ENCODE measurements at regions not wholly inside any gene's neighbourhood (a gene's known extent, or its start where the extent isn't known, plus 50 kb on each side); places are given as distances from the start of the nearest gene placed in this dataset.

DNA sequence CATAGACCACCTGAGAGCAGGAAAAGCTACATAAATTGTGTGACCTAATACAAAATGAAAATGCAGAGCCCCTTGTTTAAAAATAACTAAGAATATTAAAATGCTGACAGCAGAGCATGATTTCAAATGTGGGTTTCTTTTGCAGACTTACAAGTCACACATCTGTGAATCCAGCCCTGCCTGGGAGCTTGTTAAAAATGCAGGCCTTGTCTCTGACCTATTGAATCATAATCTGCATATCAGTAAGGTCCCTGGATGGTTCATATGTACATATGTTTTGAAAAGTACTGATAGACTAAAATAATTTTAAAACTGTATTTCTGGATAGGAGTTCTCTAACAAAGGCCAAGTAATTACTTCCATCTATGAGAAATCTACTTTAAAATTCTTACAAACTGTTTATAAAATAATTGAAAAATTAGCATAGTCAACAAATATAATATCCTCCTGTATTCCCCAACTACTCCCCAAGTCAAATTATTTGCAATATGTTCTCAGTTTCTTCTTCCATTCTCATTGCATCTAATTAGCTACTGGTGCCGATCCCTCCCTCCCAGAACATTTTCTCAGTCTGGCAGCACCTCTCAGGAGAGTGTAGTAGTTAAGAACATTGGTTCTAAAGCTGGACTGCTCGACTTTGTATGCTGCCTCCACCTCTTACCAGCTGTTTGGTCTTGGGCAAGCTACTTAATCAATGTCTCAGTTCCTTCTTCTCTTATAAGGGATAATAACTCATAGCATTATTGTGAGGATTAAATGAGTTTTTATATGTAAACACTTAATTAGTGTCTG, 1040.4 kb upstream of the CDH2 start:
- no peak for DNase-seq (ENCODE audit: low spot score)
- in situ Hi-C loops (cut with HindIII; ENCODE audit: low sequenced_read_pairs) = no loop called here

DNA sequence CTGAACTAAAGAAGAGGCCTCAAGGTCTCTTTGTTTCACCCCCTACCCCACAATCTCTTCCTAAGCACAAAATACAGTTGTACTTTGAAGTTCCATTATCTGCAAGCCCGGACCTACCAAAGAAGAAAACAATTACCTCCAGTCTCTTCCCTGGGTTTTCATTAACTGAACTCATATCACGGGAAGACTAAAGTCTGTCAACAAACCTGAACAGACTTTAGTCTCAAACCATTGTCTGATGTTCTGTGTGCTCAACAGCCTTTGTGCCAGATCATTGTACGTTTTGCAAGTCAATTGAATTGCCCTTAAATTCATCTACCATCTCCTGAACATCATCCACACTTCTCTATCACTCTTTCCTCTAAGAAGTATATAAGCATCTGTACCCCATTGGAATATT, 1021.9 kb upstream of the CDH2 start:
- in situ Hi-C loops (cut with HindIII; ENCODE audit: low sequenced_read_pairs) = no loop called here

DNA sequence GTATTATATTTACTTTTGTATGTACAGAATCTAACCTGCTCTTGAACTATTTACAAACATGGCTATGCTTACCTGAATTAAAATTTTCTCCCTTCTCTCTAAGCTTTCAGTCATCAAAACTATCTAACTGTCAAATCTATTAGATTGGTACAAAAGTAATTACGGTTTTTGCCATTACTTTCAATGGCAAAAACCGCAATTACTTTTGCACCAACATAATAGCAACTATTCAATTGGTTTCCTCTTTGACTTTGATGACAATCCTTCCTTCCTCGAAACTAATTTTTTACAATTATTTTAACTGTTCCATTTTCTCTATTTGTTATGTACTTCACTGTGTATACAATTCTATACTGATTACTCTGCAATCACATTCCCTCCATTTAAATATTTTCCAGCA, 1019.4 kb upstream of the CDH2 start:
- in situ Hi-C loops (cut with HindIII; ENCODE audit: low sequenced_read_pairs) = no loop called here
- no peak for DNase-seq (ENCODE audit: low spot score)

More for the DNA sequence above, 1021.9 kb upstream of the CDH2 start:
- no peak for DNase-seq (ENCODE audit: low spot score)

DNA sequence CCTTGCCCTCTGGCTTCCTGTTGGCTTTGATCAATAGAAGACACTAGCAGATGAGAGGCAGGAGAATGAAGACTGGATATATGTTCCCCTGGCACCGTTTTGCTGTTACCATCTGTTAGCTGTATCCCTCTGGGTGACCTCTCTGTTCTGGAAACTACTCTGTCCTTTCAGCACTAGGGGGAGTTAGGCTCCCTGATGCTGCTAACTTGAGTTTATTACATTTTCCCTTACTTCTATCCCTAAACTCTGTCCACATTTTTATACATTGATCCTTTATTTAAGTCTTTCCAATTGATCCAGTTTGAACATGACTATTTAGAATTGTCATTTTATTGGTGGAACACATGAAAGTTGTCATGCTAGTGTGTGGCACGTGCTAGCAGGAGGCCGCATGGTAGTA, 1014.3 kb upstream of the CDH2 start:
- in situ Hi-C loops (cut with HindIII; ENCODE audit: low sequenced_read_pairs) = no loop called here
- DNase-seq (ENCODE audit: low spot score) = no peak

DNA sequence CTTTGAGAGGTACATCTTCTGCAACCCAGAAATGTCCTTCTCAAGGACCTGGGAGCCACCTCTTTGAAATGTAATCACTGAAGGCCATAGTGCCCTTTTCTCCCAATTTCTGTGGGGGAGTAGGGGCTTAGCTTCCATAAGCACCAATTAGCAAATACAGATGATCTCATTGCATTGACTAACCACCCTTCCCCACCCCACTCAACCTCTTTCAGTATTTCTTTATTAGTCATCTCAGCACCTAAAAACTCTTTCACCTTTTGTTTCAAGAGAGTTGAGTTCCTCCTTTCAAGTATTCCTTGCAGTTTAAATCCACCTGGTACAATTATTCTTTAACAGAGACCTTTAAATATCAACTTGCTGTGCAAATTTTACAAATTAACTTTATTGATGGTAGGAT, 1011.8 kb upstream of the CDH2 start:
- in situ Hi-C loops (cut with HindIII; ENCODE audit: low sequenced_read_pairs) = no loop called here
- DNase-seq (ENCODE audit: low spot score) = no peak

DNA sequence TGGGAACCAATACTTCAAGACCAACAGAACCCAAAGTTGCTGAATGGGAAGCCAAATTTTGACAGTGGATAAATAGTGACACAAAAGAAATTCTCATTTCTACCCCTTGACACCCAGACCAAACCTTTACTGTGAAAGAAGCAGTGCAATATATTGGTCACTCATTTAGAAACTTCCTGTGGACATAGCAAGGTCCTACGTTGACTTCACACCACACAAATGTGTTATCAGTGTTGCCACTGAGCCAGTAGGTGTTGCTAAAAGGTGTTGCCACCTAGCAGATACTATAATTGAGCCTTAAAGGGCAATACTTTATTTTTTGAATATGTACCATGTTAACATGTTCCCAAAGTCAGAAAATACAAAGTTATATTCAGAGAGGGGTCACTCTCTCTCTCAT, 1008.9 kb upstream of the CDH2 start:
- DNase-seq (ENCODE audit: low spot score) = no peak
- in situ Hi-C loops (cut with HindIII; ENCODE audit: low sequenced_read_pairs) = no loop called here

DNA sequence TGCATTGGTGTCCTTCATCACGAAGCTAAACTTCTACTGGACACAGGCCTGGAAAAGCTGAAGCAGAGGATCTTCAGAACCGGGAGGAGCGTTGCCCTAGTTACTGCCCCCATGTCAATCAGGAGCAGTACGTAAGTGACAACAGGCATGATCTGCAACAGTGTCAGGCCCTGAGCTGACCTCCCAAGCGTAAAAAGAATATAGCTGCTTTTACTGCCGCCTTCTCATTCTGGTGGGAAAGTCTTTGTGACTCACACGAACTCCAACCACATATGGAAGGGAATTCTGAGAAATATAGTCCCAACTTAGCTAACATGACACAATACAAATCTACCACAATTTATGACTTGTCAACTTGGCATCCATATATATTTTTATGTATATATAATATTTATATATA, 1007.7 kb upstream of the CDH2 start:
- DNase-seq (ENCODE audit: low spot score) = no peak
- in situ Hi-C loops (cut with HindIII; ENCODE audit: low sequenced_read_pairs) = no loop called here

DNA sequence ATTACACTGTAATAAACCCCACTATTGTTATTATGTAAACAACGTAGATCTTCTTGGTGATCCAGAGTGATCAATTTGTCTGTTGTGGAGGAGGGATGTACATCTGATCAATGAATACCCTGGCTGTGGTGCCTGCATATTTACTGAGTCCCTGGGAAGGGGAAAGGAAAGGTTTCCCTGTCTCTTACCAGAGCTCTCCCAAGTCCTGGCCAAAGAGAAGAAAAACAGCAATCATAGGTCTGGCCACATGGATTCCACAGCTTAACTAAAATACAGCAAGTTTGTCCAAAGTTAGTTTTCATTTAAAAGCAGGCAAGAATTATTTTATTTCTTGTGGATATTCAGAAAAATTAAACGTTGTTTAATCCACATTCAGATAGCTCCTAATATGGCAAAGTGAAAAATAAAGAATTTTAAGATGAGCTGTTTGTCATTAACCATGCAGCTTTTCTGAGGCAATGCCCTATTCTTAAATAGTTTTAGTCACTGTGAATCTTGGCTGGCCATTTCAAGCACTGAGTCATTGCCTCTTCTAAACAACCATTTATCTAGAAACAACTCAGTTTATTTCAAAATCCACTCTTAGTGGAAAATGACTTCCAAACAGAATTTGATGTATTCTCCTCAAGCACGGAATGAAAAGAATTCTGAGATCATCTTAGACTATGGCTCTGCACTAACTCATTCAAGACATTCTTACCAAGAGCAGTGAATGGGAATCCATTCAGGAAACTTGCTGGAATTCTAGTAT, 1004.4 kb upstream of the CDH2 start:
- in situ Hi-C loops (cut with HindIII; ENCODE audit: low sequenced_read_pairs) = no loop called here
- no peak for DNase-seq (ENCODE audit: low spot score)

DNA sequence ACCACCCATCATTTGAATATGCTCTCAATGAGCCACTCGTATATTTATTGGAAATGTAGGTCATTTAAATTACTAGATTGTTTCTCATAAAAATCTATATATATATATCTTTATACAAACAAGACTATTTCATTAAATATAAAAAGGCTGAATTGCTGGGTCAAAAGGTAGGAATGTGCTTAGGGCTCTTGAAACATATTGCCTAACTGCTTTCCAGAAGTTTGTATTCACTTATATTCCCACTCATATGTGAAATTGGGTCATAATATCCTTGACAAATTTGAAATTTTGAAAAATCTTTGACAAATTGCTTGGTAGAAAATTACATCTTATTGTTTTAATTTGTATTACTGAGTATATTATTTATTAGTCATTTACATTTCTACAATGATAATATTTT, 999.8 kb upstream of the CDH2 start:
- DNase-seq (ENCODE audit: low spot score) = no peak
- in situ Hi-C loops (cut with HindIII; ENCODE audit: low sequenced_read_pairs) = no loop called here

DNA sequence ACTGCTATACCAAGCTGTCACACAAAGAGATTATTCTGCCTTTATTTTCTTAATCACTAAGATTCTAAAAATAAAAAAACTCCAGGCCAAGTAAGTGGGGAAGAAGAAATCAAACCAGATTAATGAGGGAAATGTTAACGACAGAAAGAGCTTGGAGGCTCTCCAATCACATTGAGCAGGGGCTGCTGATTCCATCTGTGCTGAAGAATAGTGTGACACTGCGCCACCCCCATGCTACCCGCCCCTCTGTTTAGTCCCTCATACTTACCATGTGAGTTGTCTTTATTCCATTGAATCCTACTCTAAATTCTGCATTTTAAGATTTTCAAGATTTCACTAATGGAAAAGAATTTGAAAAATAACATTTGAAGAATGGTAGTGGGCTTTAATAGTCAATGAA, 998.0 kb upstream of the CDH2 start:
- DNase-seq (ENCODE audit: low spot score) = peak; percentile 3
- in situ Hi-C loops (cut with HindIII; ENCODE audit: low sequenced_read_pairs) = no loop called here

DNA sequence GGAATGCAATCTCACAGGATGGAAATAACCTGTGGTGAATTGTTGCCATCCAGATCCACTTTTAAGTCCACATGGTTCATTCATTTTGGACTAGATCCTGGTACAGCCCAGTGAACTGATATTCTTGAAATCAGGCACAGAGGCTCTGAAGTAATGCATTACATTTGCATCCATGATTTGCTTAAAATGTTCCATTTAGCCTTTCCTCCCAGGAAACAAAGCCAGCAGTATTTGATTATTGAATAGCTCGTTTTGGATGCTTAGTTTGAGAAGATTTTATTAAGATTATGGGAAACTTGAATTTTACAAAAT, 995.8 kb upstream of the CDH2 start:
- in situ Hi-C loops (cut with HindIII; ENCODE audit: low sequenced_read_pairs) = no loop called here
- DNase-seq (ENCODE audit: low spot score) = no peak

DNA sequence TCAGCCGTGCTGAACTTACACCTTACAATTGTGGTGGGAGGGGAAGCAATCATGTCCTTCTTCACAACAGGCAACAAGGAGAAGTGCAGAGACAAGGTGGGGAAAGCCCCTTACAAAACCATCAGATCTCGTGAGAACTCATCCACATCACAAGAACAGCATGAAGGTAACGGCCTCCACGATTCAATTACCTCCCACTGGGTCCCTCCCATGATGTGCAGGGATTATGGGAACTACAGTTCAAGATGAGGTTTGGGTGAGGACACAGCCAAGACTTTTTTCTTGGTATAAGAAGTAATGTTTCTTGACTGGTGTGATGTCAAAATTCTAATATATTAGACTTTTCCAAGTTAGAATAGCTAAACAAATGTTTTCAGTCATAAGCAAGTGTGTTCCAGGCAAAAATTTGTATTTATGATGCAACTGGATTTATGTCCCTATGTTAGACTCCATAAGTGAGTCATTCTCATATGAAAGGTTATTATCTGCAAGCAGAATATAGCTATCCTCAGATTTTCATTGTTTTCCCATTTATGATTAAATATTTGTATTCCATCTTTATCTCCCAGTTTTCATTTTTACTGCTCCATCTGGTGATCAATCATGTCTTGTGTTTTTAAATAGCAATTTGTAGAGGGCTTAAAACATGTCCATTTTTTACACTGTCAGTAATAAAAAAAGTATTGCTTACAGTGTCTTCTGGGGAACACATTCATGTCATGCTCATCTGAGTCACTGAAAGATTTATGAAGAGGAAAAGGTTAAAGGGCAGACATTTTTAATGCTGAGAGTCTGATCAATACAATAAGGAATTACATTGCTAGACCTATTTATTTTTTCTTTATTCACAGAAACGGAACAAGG, 995.2 kb upstream of the CDH2 start:
- DNase-seq (ENCODE audit: low spot score) = no peak
- in situ Hi-C loops (cut with HindIII; ENCODE audit: low sequenced_read_pairs) = no loop called here

DNA sequence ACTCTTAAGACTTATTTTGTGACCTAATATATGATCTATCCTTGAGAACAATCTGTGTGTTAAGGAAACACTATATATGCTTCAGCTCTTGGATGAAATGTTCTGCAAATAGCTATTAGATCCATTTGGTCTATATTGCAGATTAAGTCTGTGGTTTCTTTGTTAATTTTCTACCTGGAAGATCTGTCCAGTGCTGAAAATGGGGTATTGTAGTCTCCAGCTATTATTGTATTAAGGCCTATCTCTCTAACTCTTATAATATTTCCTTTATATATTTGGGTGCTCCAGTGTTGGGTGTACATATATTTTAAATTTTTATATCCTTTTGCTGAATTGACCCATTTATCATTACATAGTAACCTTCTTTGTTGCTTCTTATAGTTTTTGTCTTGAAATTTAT, 992.7 kb upstream of the CDH2 start:
- in situ Hi-C loops (cut with HindIII; ENCODE audit: low sequenced_read_pairs) = no loop called here
- DNase-seq (ENCODE audit: low spot score) = no peak

DNA sequence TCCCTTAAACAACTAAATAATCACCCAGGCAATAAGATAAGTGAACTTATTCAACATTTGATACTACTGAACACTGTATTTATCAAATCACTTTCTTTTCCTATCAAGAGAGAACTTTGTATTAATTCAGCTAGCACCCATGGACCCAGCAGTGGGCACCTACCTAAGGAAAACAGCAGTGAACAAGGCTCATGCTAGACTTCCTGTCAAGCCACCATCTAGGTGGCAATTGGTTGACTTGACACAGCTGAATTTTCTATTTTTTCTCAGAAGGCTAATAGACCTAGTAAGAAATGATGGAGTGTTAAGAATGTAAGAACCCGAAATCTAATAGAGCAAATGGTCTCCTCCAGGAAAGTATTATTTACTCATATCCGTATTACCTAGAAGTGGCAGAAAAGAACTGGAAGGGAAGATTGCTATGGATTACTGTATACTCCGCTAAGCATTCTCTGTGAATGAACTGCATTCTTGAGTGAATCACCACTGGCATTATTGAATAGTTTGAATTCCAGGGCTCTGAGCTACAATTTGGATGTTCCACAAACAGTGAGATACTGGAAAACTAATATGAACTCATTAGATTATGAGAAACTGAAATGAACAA, 988.2 kb upstream of the CDH2 start:
- DNase-seq (ENCODE audit: low spot score) = no peak
- in situ Hi-C loops (cut with HindIII; ENCODE audit: low sequenced_read_pairs) = no loop called here

DNA sequence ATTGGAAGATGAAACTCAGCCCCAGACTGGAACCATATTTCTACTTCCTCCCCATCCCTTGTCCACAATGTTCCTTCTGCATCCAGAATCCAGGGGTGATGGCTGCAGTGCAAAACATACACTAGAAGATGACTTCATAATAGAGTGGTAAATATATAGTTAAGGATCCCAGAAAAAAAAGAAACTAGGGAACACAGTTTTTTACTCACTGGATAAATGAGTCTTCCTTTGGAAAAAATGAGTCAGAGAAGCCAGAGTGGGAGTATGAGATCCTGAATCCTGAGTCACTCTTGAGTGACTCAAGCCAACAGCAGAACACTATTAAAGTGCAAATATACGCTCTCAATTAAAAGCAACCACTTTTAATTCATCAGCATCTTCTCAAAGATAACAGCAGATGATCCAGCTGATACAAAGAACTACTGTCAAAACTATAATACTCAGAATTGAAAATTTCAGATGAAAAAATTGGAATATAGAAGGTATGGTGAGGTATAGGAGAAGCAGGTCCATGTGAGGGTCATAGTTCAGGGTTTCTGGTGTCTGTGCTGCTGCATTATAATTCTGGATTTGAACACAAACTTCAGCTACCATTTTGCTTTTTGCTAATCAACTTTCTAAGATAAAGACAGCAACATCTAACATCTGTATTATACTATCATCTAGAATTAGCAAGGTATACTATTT, 987.2 kb upstream of the CDH2 start:
- no peak for DNase-seq (ENCODE audit: low spot score)
- in situ Hi-C loops (cut with HindIII; ENCODE audit: low sequenced_read_pairs) = no loop called here

DNA sequence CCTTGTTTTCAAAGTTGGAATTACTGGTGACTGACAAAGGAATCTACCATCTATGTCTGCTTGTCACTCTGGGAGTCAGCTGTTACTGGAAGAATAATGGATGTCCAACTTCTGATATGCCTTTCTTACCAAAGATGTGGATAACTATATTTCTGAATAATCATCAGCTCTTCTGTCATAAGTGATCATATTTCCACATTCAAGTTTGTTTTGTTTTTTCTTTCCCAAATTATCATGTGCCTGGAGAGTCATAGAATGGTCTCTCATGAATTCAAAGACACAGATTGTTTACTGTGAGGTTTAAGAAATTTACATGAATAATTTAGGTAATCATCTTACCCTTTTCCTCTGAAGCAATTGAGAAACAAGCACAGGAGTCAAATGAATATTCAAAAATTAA, 986.7 kb upstream of the CDH2 start:
- in situ Hi-C loops (cut with HindIII; ENCODE audit: low sequenced_read_pairs) = no loop called here
- DNase-seq (ENCODE audit: low spot score) = no peak

DNA sequence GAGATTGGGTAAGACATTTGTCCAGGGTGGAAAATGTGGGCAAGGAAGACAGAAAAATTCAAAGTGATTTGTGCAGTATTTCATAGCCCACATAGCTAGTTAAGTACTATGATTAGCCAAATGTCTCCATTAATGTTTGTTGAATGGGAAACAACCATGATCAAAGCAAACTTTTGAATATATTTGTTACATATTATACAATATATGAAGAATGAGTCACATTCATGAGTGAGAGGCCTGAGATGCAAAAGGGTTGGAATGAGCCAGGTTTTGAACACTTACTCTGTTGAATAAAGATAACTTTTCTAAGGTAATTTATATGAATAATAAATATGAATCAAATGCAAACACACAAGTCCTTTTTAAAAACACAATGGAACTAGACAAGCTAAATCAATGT, 984.5 kb upstream of the CDH2 start:
- in situ Hi-C loops (cut with HindIII; ENCODE audit: low sequenced_read_pairs) = no loop called here

DNA sequence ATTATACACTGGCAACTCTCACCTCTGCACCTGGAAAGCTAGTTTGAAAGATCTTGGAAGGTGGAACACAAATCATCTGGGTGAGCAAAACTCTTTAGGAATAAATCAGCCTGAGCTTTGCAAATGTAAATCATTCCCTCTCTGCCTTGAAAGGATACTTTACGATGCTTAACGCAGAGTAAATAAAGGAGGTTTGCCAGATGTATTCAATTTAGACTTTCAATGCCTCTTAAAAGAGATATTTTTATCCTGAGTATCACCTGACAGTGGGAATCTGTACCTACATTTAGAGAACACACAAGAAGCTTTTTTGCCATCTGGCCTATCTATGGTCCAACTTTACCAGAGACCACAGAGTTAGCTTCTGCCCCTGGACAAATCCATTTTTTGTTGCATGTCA, 983.2 kb upstream of the CDH2 start:
- no peak for DNase-seq (ENCODE audit: low spot score)
- in situ Hi-C loops (cut with HindIII; ENCODE audit: low sequenced_read_pairs) = no loop called here

More for the DNA sequence above, 984.5 kb upstream of the CDH2 start:
- no peak for DNase-seq (ENCODE audit: low spot score)

DNA sequence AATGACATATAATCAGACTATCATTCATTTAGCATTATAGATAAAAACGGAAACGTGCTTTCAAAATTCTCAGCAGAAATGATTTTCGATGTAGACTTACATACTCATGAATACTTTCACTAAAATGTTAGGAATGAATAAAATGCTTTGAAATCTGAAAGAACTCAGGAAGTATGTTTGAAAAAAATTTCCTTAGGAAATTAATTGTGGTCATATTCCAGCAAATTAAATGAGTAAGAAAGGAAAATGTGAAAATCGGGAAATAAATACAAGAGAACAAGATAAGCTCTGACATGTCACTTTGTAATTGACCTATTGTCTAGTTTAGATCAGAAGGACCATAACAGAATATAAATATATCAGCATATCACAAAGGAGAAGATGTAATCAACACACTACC, 981.0 kb upstream of the CDH2 start:
- DNase-seq (ENCODE audit: low spot score) = no peak
- in situ Hi-C loops (cut with HindIII; ENCODE audit: low sequenced_read_pairs) = no loop called here

Data from G401 (cell line).